DND-41 (cell line): ENCODE measurements at regions not wholly inside any gene's neighbourhood (a gene's known extent, or its start where the extent isn't known, plus 50 kb on each side); places are given as distances from the start of the nearest gene placed in this dataset.

Experiments used
- ATAC-seq: fragments of 200-7000 bp; cut with Tn5 transposase; 3 replicates; pipeline ENCODE4 v1.9.1; 2021; ENCODE audit warnings: low read depth; ENCODE audit not compliant: insufficient read depth
- DNase-seq: peaks from one replicate; pipeline ENCODE4 v3.0.0-alpha.2; 2020
- H2AFZ ChIP-seq: 2 replicates; pipeline ENCODE4 v1.6.0; 2012; ENCODE audit warnings: low read depth, low read length
- H3K27ac ChIP-seq: 2 replicates; pipeline ENCODE4 v1.5.1; 2012; ENCODE audit warnings: low read length, inconsistent platforms
- H3K27me3 ChIP-seq: fragments of 200-600 bp; sonication (generic); 2 replicates; pipeline ENCODE4 v1.6.0; 2012; ENCODE audit warnings: low read length, mild to moderate bottlenecking, inconsistent platforms; ENCODE audit not compliant: insufficient read depth, poor library complexity
- H3K36me3 ChIP-seq: 2 replicates; pipeline ENCODE4 v1.5.1; 2012; ENCODE audit warnings: low read length, inconsistent platforms; ENCODE audit not compliant: insufficient read depth
- H3K4me1 ChIP-seq: 2 replicates; pipeline ENCODE4 v1.5.1; 2012; ENCODE audit warnings: mild to moderate bottlenecking, low read length; ENCODE audit not compliant: insufficient read depth
- H3K4me2 ChIP-seq: 2 replicates; pipeline ENCODE4 v1.6.0; 2012; ENCODE audit warnings: mild to moderate bottlenecking, moderate library complexity, low read length, inconsistent platforms; ENCODE audit not compliant: insufficient read depth
- H3K4me3 ChIP-seq, 2 experiments: fragments of 200-600 bp in 1 of 2; shearing (Covaris generic) in 1 of 2; 2 replicates each; pipeline ENCODE4 v1.5.1; 2012 to 2016; ENCODE audit warnings: inconsistent platforms in 2 of 2, low read length in 2 of 2, mild to moderate bottlenecking in 2 of 2, low read depth in 1 of 2, moderate library complexity in 1 of 2
- H3K79me2 ChIP-seq: 2 replicates; pipeline ENCODE4 v1.6.0; 2012; ENCODE audit warnings: low read length, inconsistent platforms; ENCODE audit not compliant: insufficient read depth
- H3K9ac ChIP-seq: 2 replicates; pipeline ENCODE4 v1.6.0; 2012; ENCODE audit warnings: low read depth, mild to moderate bottlenecking, inconsistent platforms, low read length, moderate library complexity
- H3K9me3 ChIP-seq: 2 replicates; pipeline ENCODE4 v1.5.1; 2012; ENCODE audit warnings: low read length, moderate library complexity, mild to moderate bottlenecking, inconsistent platforms; ENCODE audit not compliant: insufficient read depth, severe bottlenecking
- H4K20me1 ChIP-seq: 2 replicates; pipeline ENCODE4 v1.6.0; 2012; ENCODE audit warnings: low read length; ENCODE audit not compliant: insufficient read depth
- CTCF ChIP-seq: IDR thresholded peaks from 2 replicates; pipeline ENCODE4 v1.5.1; 2012; ENCODE audit warnings: borderline replicate concordance, low read length, moderate library complexity, mild to moderate bottlenecking; ENCODE audit not compliant: poor library complexity, severe bottlenecking; ENCODE audit errors: extremely low read depth
- EZH2 ChIP-seq: IDR thresholded peaks from 3 replicates; pipeline ENCODE4 v1.6.1; 2012; ENCODE audit warnings: borderline replicate concordance, low read depth, mild to moderate bottlenecking, moderate library complexity, low read length, inconsistent platforms; ENCODE audit not compliant: severe bottlenecking

- Histone ChIP-seq H3K9ac (no peak overlapping the region), H4K20me1 (no peaks in the 10 kb centered on the region), H3K27me3 (no peaks in the 10 kb centered on the region), H3K4me1 (no peaks in the 10 kb centered on the region), H3K27ac (no peak overlapping the region), H2AFZ (no peak overlapping the region), H3K4me3 (no peak overlapping the region), H3K4me2 (no peak overlapping the region), H3K36me3 (no peaks in the 10 kb centered on the region), H3K9me3 (no peaks in the 10 kb centered on the region), H3K79me2 (no peaks in the 10 kb centered on the region)
- DNase-seq (no peak), ATAC-seq (no peak)
- TF ChIP-seq CTCF (no peak), EZH2 (no peak)
Measured at GRCh38 chr20:40085513-40085912, 603.5 kb downstream of the MAFB start.

- H3K27me3 ChIP-seq = peaks cover 4% of the 10 kb centered on the region
- ATAC-seq = no peak
- H2AFZ ChIP-seq = no peak overlapping the region
- H3K4me1 ChIP-seq = no peaks in the 10 kb centered on the region
- no peaks in the 10 kb centered on the region for H3K9me3 ChIP-seq
- no peaks in the 10 kb centered on the region for H4K20me1 ChIP-seq
- no peak overlapping the region for H3K4me2 ChIP-seq
- H3K4me3 ChIP-seq = no peak overlapping the region
- no peak for DNase-seq
- TF ChIP-seq EZH2 (no peak), CTCF (no peak)
- H3K36me3 ChIP-seq = no peaks in the 10 kb centered on the region
- no peak overlapping the region for H3K27ac ChIP-seq
- no peak overlapping the region for H3K9ac ChIP-seq
- H3K79me2 ChIP-seq = no peaks in the 10 kb centered on the region
Measured at GRCh38 chr20:40082436-40082835, 606.6 kb downstream of the MAFB start.

GRCh38 chr20:40081653-40082052 lies 607.4 kb downstream of the MAFB start:
- Histone ChIP-seq H3K4me2 (no peak overlapping the region), H4K20me1 (no peaks in the 10 kb centered on the region), H3K4me3 (no peak overlapping the region), H3K27ac (no peak overlapping the region), H3K9me3 (no peaks in the 10 kb centered on the region), H3K79me2 (no peaks in the 10 kb centered on the region), H3K27me3 (peaks cover 5% of the 10 kb centered on the region), H3K4me1 (no peaks in the 10 kb centered on the region), H2AFZ (no peak overlapping the region), H3K9ac (no peak overlapping the region), H3K36me3 (no peaks in the 10 kb centered on the region)
- ATAC-seq (no peak), DNase-seq (no peak)
- no peak for TF ChIP-seq EZH2
- no peak for TF ChIP-seq CTCF
